Endothelial cell of umbilical vein (primary cell): ENCODE measurements at regions not wholly inside any gene's neighbourhood (a gene's known extent, or its start where the extent isn't known, plus 50 kb on each side); places are given as distances from the start of the nearest gene placed in this dataset.

Source experiments
- EZH2 ChIP-seq: IDR thresholded peaks from 2 replicates; pipeline ENCODE4 v1.6.1; 2012; ENCODE audit warnings: borderline replicate concordance, low read depth, mild to moderate bottlenecking, moderate library complexity, low read length, inconsistent platforms; ENCODE audit not compliant: severe bottlenecking
- FOS ChIP-seq: IDR thresholded peaks from 2 replicates; pipeline ENCODE4 v1.6.1; 2011; ENCODE audit warnings: mild to moderate bottlenecking, low read length, moderate library complexity, borderline replicate concordance; ENCODE audit not compliant: insufficient read depth
- GATA2 ChIP-seq: IDR thresholded peaks from 2 replicates; pipeline ENCODE4 v1.7.0; 2011; ENCODE audit warnings: low read depth, mild to moderate bottlenecking, moderate library complexity, mixed read lengths, low read length; ENCODE audit not compliant: insufficient read length, insufficient read depth
- JUN ChIP-seq: IDR thresholded peaks from 2 replicates; pipeline ENCODE4 v1.6.1; 2011; ENCODE audit warnings: borderline replicate concordance, low read depth; ENCODE audit not compliant: insufficient read length, insufficient read depth
- MYC ChIP-seq: IDR thresholded peaks from one replicate; pipeline ENCODE4 v1.6.1; 2011; ENCODE audit warnings: mild to moderate bottlenecking, low read depth, low read length
- POLR2A ChIP-seq: IDR thresholded peaks from 2 replicates; pipeline ENCODE4 v1.6.1; 2012; ENCODE audit warnings: low read depth, mild to moderate bottlenecking, control low read depth, low read length
- POLR2AphosphoS5 ChIP-seq: IDR thresholded peaks from 2 replicates; pipeline ENCODE4 v1.6.1; 2012; ENCODE audit warnings: low read depth, mild to moderate bottlenecking, control low read depth, low read length, moderate library complexity; ENCODE audit not compliant: insufficient read depth
- TF ChIP-seq, protein P1 (sequence below), 2 donors: IDR thresholded peaks; 1 replicate in 1 of 2; 2 replicates in 1 of 2; pipeline ENCODE4 v1.5.1; 2011; ENCODE audit warnings: low read length in 2 of 2, mild to moderate bottlenecking in 2 of 2, moderate library complexity in 2 of 2, control low read depth in 1 of 2, inconsistent platforms in 1 of 2, low read depth in 1 of 2; ENCODE audit not compliant: insufficient read depth in 1 of 2; ENCODE audit errors: extremely low read depth in 1 of 2
- TF ChIP-seq, protein P2 (sequence below): IDR thresholded peaks from 2 replicates; pipeline ENCODE4 v1.6.1; 2011; ENCODE audit not compliant: insufficient read depth, insufficient read length

DNA sequence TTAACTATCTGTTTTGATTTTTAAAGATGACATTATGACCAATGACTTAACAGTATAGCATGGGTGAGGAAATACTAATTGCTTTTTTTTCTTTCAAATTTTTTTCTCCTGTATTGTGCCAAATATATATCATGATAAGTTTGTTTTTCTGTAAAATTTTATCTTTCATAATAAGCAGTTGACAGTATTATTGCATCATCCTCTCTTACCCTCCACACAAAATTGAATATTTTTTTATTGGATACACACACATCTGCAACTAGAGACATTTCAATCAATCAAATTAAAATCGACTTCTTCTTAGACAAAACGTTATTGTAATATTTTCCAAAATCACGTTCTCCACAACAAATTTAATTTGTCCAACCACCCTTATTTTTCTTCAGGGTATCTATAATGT is 330.4 kb upstream of the BRINP3 start:
- no peak for TF ChIP-seq EZH2
- TF ChIP-seq, protein P1, sequence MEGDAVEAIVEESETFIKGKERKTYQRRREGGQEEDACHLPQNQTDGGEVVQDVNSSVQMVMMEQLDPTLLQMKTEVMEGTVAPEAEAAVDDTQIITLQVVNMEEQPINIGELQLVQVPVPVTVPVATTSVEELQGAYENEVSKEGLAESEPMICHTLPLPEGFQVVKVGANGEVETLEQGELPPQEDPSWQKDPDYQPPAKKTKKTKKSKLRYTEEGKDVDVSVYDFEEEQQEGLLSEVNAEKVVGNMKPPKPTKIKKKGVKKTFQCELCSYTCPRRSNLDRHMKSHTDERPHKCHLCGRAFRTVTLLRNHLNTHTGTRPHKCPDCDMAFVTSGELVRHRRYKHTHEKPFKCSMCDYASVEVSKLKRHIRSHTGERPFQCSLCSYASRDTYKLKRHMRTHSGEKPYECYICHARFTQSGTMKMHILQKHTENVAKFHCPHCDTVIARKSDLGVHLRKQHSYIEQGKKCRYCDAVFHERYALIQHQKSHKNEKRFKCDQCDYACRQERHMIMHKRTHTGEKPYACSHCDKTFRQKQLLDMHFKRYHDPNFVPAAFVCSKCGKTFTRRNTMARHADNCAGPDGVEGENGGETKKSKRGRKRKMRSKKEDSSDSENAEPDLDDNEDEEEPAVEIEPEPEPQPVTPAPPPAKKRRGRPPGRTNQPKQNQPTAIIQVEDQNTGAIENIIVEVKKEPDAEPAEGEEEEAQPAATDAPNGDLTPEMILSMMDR (IDR thresholded peaks at IDR 0.05; ENCODE audit: extremely low read depth in 1 of 2, insufficient read depth in 1 of 2, low read depth in 1 of 2, low read length in 2 of 2), result no peak
- TF ChIP-seq, protein P2, sequence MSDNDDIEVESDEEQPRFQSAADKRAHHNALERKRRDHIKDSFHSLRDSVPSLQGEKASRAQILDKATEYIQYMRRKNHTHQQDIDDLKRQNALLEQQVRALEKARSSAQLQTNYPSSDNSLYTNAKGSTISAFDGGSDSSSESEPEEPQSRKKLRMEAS, result no peak
- no peak for TF ChIP-seq POLR2A
- TF ChIP-seq JUN, result no peak
- TF ChIP-seq POLR2AphosphoS5, result no peak
- no peak for TF ChIP-seq GATA2
- no peak for TF ChIP-seq FOS
- TF ChIP-seq MYC, result no peak
